ENCODE measurements at regions not wholly inside any gene's neighbourhood (a gene's known extent, or its start where the extent isn't known, plus 50 kb on each side); places are given as distances from the start of the nearest gene placed in this dataset.
"Not testable (repeated sequence)": the region's sequence is repeated elsewhere in the genome, so short reads cannot be mapped to it uniquely, and the experiment has no call there.

GRCh38 chr6:155628306-155628705 is 172.7 kb upstream of the NOX3 start:
- no peak for FAIRE-seq

GRCh38 chr6:155627722-155628212 is 172.1 kb upstream of the NOX3 start:
- not testable (repeated sequence) for FAIRE-seq

GRCh38 chr6:155623450-155624178 is 168.0 kb upstream of the NOX3 start:
- FAIRE-seq: no peak

GRCh38 chr6:155614606-155615005 is 159.0 kb upstream of the NOX3 start:
- FAIRE-seq: no peak

- FAIRE-seq: no peak
Measured at GRCh38 chr6:155611742-155612141, 156.1 kb upstream of the NOX3 start.

- FAIRE-seq: no peak
Measured at GRCh38 chr6:155604991-155605390, 149.4 kb upstream of the NOX3 start.

GRCh38 chr6:155599561-155599960 is 143.9 kb upstream of the NOX3 start:
- no peak for FAIRE-seq

GRCh38 chr6:155599160-155599559 is 143.5 kb upstream of the NOX3 start:
- FAIRE-seq: no peak

GRCh38 chr6:155595284-155595683 is 139.6 kb upstream of the NOX3 start:
- FAIRE-seq: no peak

GRCh38 chr6:155591741-155592140 is 136.1 kb upstream of the NOX3 start:
- FAIRE-seq: no peak

GRCh38 chr6:155589190-155589589 is 133.6 kb upstream of the NOX3 start:
- FAIRE-seq: no peak

- FAIRE-seq: no peak
Measured at GRCh38 chr6:155587817-155588216, 132.2 kb upstream of the NOX3 start.

GRCh38 chr6:155586090-155586489 is 130.5 kb upstream of the NOX3 start:
- FAIRE-seq: no peak

- no peak for FAIRE-seq
Measured at GRCh38 chr6:155584006-155584405, 128.4 kb upstream of the NOX3 start.

GRCh38 chr6:155582016-155582991 is 126.7 kb upstream of the NOX3 start:
- FAIRE-seq: no peak

- FAIRE-seq: no peak
Measured at GRCh38 chr6:155580904-155581303, 125.3 kb upstream of the NOX3 start.

- FAIRE-seq: no peak
Measured at GRCh38 chr6:155578251-155578650, 122.6 kb upstream of the NOX3 start.

- no peak for FAIRE-seq
Measured at GRCh38 chr6:155561966-155562364, 106.3 kb upstream of the NOX3 start.

GRCh38 chr6:155561257-155561965 is 105.8 kb upstream of the NOX3 start:
- no peak for FAIRE-seq

GRCh38 chr6:155549928-155550327 is 94.3 kb upstream of the NOX3 start:
- FAIRE-seq: no peak

- FAIRE-seq: no peak
Measured at GRCh38 chr6:155549028-155549798, 93.6 kb upstream of the NOX3 start.

GRCh38 chr6:155548576-155548975 is 92.9 kb upstream of the NOX3 start:
- FAIRE-seq: no peak

All from islet of Langerhans (tissue), 1 donor.